ENCODE measurements at regions not wholly inside any gene's neighbourhood (a gene's known extent, or its start where the extent isn't known, plus 50 kb on each side); places are given as distances from the start of the nearest gene placed in this dataset.

DNA sequence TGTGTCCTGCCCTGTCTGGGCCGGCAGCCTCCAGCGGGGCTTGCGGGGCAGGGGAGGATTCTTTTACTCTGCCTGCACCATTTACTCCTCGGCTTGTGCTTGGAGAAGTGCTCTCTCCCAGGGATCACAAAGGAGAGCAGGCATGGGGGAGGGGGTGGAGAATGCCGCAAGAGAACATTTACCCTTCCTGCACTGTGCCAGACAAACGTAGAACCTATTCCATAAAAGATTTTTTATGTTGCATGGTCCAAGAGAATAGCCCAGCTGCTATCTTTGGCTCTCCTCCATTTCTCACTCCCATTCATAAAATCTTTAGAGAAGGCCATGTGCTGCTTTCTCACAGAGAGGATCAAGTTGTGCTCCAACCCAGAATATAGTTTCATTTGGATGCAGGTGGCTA is 159.4 kb downstream of the SPTSSA start:
- TF ChIP-seq ZNF274 (IDR thresholded peaks at IDR 0.05; ENCODE audit: low read depth, low read length) (no peak), SUZ12 (IDR thresholded peaks at IDR 0.05; ENCODE audit: extremely low read depth, insufficient read depth, insufficient read length) (no peak)

All from NT2/D1 (cell line).